Central memory CD4-positive, alpha-beta T cell (primary cell): ENCODE measurements at regions not wholly inside any gene's neighbourhood (a gene's known extent, or its start where the extent isn't known, plus 50 kb on each side); places are given as distances from the start of the nearest gene placed in this dataset.
"Not testable (repeated sequence)": the region's sequence is repeated elsewhere in the genome, so short reads cannot be mapped to it uniquely, and the experiment has no call there.

Source experiments
- DNase-seq: peaks from one replicate; pipeline ENCODE4 v3.0.0; 2022

GRCh38 chr2:145798419-145798818, 1278.5 kb upstream of the ZEB2 start:
- no peak for DNase-seq

GRCh38 chr2:145797692-145798091, 1277.8 kb upstream of the ZEB2 start:
- no peak for DNase-seq

GRCh38 chr2:145792745-145793144, 1272.8 kb upstream of the ZEB2 start:
- no peak for DNase-seq

GRCh38 chr2:145789636-145790035, 1269.7 kb upstream of the ZEB2 start:
- DNase-seq: no peak

- not testable (repeated sequence) for DNase-seq
These were observed 1267.9 kb upstream of the ZEB2 start for GRCh38 chr2:145787597-145788361.

GRCh38 chr2:145782607-145783006, 1262.7 kb upstream of the ZEB2 start:
- DNase-seq: not testable (repeated sequence)

GRCh38 chr2:145777914-145778313, 1258.0 kb upstream of the ZEB2 start:
- no peak for DNase-seq

GRCh38 chr2:145777297-145777696, 1257.4 kb upstream of the ZEB2 start:
- DNase-seq: no peak

GRCh38 chr2:145775591-145775990, 1255.7 kb upstream of the ZEB2 start:
- DNase-seq: no peak

GRCh38 chr2:145771525-145771924, 1251.6 kb upstream of the ZEB2 start:
- DNase-seq: no peak

GRCh38 chr2:145769011-145769716, 1249.2 kb upstream of the ZEB2 start:
- no peak for DNase-seq

GRCh38 chr2:145765874-145766273, 1246.0 kb upstream of the ZEB2 start:
- DNase-seq: no peak

GRCh38 chr2:145764631-145765030, 1244.7 kb upstream of the ZEB2 start:
- DNase-seq: no peak

GRCh38 chr2:145760781-145761649, 1241.1 kb upstream of the ZEB2 start:
- DNase-seq: no peak

- no peak for DNase-seq
These were observed 1239.5 kb upstream of the ZEB2 start for GRCh38 chr2:145759228-145759915.

- no peak for DNase-seq
These were observed 1237.8 kb upstream of the ZEB2 start for GRCh38 chr2:145757503-145758246.

GRCh38 chr2:145755019-145755837, 1235.3 kb upstream of the ZEB2 start:
- DNase-seq: no peak

GRCh38 chr2:145753966-145754365, 1234.0 kb upstream of the ZEB2 start:
- DNase-seq: no peak

GRCh38 chr2:145753041-145753608, 1233.2 kb upstream of the ZEB2 start:
- no peak for DNase-seq

GRCh38 chr2:145752091-145752806, 1232.3 kb upstream of the ZEB2 start:
- no peak for DNase-seq
